WI38 (cell line): ENCODE measurements at regions not wholly inside any gene's neighbourhood (a gene's known extent, or its start where the extent isn't known, plus 50 kb on each side); places are given as distances from the start of the nearest gene placed in this dataset.

Source experiments
- H3K4me3 ChIP-seq: 2 replicates; pipeline ENCODE4 v1.5.1; 2011; ENCODE audit warnings: low read depth, mild to moderate bottlenecking, control low read depth, low read length
- TF ChIP-seq, protein P1 (sequence below): IDR thresholded peaks from 2 replicates; pipeline ENCODE4 v1.5.1; 2012; ENCODE audit warnings: low read depth, mild to moderate bottlenecking, control low read depth, low read length

DNA sequence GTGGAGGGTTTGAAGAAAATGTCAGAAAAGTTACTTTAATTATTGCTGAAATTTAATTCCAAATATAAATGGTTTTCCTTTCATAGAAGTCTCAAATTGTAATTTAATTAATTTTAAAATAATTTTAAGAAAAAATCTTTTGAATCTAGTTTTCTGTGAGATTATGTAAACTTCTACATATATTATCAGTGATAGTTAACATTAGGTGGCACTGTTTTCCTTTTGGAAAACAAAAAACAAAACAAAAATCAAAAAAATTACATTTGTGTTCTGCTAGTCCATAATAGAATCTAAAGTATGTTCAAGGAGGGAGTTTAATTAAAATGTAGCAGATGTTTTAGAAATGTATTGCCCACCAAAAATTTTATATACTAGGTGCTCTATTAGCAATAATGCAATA lies 1456.7 kb downstream of the REEP3 start:
- TF ChIP-seq, protein P1, sequence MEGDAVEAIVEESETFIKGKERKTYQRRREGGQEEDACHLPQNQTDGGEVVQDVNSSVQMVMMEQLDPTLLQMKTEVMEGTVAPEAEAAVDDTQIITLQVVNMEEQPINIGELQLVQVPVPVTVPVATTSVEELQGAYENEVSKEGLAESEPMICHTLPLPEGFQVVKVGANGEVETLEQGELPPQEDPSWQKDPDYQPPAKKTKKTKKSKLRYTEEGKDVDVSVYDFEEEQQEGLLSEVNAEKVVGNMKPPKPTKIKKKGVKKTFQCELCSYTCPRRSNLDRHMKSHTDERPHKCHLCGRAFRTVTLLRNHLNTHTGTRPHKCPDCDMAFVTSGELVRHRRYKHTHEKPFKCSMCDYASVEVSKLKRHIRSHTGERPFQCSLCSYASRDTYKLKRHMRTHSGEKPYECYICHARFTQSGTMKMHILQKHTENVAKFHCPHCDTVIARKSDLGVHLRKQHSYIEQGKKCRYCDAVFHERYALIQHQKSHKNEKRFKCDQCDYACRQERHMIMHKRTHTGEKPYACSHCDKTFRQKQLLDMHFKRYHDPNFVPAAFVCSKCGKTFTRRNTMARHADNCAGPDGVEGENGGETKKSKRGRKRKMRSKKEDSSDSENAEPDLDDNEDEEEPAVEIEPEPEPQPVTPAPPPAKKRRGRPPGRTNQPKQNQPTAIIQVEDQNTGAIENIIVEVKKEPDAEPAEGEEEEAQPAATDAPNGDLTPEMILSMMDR: no peak
- no peak overlapping the region for H3K4me3 ChIP-seq

DNA sequence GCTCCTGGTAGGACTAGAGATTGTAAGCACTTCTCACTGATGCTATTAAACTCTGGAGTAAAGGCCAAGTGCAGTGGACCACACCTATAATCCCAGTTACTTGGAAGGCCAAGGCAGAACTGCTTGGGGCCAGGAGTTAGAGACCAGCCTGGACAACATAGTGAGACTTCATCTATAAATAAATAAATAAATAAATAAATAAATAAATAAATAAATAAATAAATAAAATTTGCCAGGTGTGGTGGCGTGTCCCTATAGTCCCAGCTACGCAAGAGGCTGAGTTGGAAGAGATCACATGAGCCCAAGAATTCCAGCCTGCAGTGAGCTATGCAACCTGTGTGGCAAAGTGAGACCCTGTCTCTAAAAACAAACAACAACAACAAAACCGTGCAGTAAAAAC lies 1475.7 kb downstream of the REEP3 start:
- TF ChIP-seq, protein P1: no peak
- H3K4me3 ChIP-seq: no peak overlapping the region

DNA sequence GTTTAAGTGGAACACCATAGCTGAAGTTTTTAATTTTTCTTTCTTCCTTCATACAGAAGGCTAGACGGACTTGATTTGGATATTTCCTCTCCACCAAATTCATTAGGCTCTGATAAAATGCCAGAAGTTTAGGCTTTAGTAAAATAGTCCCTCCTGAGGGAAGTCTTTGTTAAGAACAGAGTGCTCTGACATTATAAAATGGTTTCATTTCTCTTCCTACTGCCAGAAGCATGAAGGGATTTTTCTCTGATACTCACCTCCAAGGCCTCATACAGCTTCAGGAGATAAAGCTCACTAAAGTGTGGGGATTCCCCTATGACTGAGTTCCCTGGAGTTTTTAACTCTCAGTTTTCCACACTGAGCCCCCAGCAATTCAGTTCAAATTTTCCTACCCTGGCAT lies 1489.6 kb downstream of the REEP3 start:
- no peak overlapping the region for H3K4me3 ChIP-seq
- TF ChIP-seq, protein P1: no peak

DNA sequence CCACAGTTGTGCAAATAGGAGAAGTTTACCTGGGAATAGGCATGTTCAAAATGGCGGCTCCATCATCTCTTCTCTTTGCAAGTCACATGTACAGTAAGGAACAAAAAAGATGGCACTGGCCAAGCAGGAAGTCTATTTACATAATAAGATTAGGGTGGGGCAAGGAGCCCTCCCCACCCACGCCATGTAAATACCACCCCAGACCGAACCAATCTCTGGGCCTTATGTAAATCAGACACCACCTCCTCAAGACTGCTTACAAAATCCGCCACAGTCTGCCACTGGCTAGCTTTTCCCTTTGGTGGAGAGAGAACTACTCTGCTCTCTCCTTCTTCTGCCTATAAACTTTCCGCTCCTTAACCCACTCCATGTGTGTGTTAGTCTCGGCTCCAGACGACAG lies 1496.3 kb downstream of the REEP3 start:
- H3K4me3 ChIP-seq: no peak overlapping the region
- TF ChIP-seq, protein P1: no peak

DNA sequence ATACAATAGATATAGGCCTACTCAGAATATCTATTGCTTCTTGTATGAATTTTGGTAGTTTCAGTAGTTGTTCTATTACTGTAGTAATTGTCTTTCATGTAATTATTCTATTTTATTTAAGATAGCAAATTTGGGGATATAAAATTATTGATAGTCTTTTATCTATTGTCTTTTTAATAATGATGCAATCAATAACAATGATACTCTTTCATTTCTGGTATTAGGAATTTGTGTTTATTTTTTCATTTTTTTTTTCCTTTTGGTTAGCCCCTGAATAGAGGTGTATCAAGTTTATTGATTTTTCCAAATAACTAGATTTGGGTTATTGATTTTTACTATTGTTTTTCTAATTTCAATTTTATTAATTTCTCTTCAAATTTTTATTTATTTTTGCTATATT lies 1503.7 kb downstream of the REEP3 start:
- TF ChIP-seq, protein P1: no peak
- no peak overlapping the region for H3K4me3 ChIP-seq

DNA sequence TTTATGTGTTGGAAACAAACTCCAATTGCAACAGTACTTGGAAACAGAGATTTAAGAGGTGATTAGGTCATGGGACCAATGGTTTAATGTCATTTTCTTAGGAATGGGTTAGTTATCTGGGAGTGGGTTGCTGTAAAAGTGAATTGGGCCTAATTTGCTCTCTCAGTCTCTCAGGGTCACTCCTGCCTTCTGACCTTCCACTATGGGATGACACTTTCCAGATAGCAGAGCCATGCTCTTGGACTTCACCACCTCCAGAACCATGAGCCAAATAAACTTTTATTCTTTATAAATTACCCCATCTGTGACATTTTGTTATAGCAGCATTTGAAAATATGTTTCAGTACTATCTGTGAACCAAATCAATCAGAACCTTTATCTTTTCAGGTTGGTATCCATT lies 1509.1 kb downstream of the REEP3 start:
- TF ChIP-seq, protein P1: no peak
- no peak overlapping the region for H3K4me3 ChIP-seq

DNA sequence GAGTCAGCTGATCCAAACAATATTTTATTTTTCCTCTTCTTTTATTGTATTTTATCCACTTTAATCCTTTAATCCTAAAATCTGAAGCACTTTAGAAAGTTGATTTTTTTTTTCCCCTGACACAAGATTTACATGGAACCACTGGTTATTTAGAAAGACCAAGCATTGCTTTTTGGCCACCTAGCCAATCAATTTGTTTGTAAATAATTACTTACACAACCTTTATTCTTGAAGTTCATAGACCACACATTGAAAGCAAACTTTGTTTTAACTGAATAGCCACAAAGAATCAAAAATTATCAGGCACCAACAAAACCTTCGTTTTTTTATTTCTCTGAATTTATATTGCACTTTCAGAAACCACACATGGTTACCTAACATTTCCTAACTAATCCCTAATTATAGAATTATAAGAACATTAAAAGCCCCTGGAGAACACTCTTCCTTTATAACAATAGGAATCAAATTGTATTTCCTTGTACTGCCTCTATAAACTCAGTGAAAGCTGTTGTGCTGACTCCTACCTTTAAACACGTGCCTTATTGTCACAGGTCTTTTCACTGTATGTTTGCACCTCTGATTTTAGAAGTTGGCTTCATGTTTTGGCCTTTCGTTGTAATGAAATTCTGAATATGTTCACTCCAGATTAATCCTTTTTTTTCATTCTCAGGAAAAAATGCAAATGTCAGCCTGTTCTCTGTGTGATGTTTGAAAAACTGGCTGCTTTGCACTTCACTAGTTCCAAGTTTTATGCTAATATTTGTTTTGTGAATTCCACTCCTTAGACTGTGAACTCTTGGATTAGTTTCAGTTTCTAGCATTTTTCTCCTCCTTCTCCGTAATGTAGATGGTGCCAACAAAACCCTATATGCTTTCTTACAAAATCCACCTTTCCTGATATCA lies 1511.9 kb downstream of the REEP3 start:
- no peak overlapping the region for H3K4me3 ChIP-seq

More for the DNA sequence above, 1511.9 kb downstream of the REEP3 start:
- TF ChIP-seq, protein P1: no peak
